ENCODE measurements at regions not wholly inside any gene's neighbourhood (a gene's known extent, or its start where the extent isn't known, plus 50 kb on each side); places are given as distances from the start of the nearest gene placed in this dataset.
"Not testable (repeated sequence)": the region's sequence is repeated elsewhere in the genome, so short reads cannot be mapped to it uniquely, and the experiment has no call there.

DNA sequence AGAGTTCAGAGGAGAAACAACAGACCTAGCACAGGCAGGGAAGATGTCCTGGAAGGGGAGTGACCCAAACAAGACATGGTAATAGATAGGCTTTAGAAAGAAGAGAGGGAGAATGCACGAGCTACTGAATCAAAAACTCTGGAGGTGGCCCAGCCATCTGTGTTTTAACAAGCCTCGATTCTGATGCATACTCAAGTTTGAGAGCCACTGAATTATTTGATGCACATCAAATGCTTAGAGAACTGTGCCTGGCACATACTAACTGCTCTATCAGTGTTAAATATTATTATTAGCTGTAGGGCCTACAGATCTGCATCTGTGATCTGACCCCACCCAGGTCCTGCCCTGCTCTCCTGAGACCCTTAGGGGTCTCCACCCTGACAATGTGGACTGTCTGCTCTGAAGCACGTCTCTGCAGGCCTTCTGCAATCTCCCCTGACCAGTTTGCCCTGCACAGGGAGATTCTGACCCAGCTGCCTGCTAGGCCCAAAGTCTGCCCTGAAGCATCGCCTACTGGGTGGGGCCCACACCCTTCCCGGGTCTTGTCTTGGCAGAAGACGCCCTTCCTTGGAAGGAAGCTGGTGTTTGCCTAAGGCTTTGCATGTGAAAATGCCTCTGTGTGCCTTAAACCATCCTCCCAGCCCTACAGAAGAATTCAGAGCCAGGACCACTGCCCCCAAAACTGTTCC is 201.5 kb upstream of the KLF3 start:
- DNase-seq (ENCODE audit: extremely low read depth, low read depth, low spot score): no peak

- DNase-seq (ENCODE audit: extremely low read depth, low read depth, low spot score): no peak
These were observed 200.6 kb upstream of the KLF3 start for GRCh38 chr4:38463268-38463958.

DNA sequence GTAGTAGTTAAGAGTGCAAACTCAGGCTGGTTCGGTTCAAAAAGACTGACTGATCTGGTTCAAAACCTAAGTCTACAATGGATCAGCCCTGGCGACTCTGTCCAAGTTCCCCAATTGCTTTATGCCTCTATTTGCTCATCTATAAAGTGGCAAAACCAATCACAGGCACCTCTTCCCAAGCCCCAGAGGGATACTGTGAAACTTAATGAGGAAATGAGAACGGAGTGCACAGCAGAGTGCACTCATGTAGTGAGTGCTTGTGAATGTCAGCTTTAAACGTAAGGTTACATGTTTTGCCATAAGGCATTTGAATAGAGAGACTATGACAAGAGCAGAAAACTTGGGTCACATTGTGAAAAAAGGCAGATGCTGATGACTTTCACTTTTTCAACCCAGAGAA is 199.7 kb upstream of the KLF3 start:
- no peak for DNase-seq (ENCODE audit: extremely low read depth, low read depth, low spot score)

GRCh38 chr4:38466401-38466800 is 197.6 kb upstream of the KLF3 start:
- DNase-seq (ENCODE audit: extremely low read depth, low read depth, low spot score): no peak

DNA sequence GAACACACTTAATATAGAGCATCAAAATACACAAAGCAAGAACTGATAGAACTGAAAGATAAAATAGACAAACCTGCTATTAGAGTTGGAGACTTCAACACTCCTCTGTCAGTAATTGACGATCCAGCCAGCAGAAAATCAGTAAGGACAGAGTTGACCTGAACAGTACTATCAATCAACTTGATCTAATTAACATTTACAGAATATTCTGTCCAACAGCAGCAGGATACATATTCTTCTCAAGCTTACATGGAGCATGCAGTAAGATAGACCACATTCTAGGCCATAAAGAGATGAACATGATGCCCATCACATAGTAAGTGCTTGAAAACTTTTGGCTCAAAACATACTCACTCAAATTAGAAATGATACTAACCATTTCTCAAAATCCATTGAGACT is 196.7 kb upstream of the KLF3 start:
- no peak for DNase-seq (ENCODE audit: extremely low read depth, low read depth, low spot score)

GRCh38 chr4:38468339-38468866 is 195.6 kb upstream of the KLF3 start:
- no peak for DNase-seq (ENCODE audit: extremely low read depth, low read depth, low spot score)

DNA sequence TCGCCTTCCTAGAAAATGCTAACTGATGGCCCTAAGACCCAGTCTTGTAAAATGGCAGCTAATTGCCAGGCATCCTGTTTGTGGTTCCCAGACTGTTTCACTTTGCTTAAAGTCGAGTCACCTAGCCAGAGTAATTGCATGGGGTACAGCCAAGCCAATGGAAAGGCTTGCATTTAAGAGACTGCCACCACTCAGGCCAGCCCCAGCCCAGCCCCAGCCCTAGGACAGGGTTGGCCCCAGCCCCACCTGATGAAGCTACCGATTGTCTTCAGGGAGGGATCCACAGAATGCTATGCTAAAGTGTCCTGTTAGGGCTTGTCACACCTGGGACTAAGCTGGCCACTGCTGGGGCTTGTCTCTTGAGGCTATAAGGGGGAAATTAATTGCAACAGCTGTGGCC is 194.6 kb upstream of the KLF3 start:
- DNase-seq (ENCODE audit: extremely low read depth, low read depth, low spot score): no peak

DNA sequence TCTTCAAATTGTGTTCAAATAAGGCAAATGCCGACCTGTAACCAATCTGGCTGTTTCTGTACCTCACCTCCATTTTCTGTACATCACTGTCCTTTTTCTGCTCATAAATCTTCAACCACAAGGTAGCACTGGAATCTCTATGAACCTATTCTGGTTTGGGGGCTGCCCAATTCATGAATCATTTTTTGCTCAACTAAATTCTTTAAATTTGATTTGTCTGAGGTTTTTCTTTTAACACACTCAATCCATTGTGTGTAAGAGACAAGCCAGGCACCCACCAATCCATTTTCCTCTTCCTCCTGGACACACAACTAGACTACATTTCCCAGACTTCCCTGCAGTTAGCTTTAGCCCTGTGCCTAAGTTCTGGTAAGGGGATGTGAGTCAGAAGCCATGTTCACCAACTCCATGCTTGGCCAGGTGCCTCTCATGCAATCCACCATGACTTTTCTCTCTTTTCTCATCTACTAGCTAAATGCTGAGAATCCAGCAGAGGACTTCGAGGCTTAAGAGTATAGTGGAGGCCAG is 193.2 kb upstream of the KLF3 start:
- DNase-seq (ENCODE audit: extremely low read depth, low read depth, low spot score): no peak

- DNase-seq (ENCODE audit: extremely low read depth, low read depth, low spot score): no peak
These were observed 181.3 kb upstream of the KLF3 start for GRCh38 chr4:38482696-38483095.

GRCh38 chr4:38483628-38484027 is 180.4 kb upstream of the KLF3 start:
- not testable (repeated sequence) for DNase-seq (ENCODE audit: extremely low read depth, low read depth, low spot score)

GRCh38 chr4:38489011-38489861 is 174.8 kb upstream of the KLF3 start:
- no peak for DNase-seq (ENCODE audit: extremely low read depth, low read depth, low spot score)

GRCh38 chr4:38489924-38490639 is 173.9 kb upstream of the KLF3 start:
- no peak for DNase-seq (ENCODE audit: extremely low read depth, low read depth, low spot score)

DNA sequence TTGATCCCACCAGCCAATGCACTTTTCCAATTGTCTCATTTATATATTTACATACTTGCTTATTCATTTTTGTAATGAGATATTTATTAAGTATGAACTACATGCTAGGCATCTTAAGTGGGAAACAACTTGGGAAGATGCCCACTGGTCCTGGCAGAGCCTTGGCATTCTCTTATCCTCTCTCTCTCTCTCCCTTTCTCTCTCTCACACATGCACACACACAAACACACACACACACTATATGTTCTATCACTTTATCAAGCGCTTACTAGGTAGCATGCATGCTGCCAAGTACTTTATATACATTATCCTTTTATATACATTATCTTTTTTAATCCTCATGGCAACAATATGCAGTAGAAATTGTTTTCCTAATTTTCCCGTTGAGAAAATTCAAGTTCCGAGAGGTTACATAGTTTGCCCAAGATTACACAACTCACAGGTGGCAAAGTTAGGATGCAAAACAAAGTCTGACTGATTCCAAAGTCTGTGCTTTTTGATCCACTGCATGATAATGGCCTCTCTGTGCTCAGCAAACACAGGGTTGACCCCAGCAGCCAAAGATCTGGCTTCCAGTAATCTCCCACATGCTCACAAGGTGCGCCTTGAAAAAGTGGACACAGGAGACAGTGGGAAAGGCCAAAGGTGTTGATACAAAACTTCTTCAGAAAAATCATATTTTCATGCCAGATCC is 173.1 kb upstream of the KLF3 start:
- no peak for DNase-seq (ENCODE audit: extremely low read depth, low read depth, low spot score)

DNA sequence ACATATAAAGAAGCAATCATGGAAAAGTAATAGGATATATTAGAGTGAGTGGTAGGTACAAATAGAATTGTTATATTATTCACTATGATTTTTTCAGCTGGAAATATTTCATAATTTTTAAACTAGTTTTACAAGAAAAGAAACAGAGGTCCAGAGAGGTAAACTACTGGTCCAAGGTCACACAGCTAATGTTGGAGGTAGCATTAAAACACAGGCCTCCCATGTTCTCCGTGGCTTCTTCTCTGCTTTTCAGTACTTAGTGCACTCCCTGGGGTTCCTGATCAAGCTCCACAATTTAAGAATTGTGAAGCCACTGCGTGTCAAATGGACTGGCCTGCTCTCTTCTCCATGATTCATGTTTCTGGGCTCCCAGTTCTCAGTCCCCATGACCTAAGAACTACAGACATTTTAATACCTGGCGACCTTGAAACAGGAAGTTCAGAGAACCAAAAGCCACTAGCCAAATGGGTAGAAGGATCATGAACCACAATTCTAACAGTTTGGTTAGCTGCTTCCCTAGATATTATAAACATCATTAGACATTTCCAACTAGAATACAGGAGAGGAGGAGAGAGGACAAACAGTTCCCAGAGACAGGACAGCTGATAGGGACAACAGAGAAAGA is 172.0 kb upstream of the KLF3 start:
- no peak for DNase-seq (ENCODE audit: extremely low read depth, low read depth, low spot score)

- no peak for DNase-seq (ENCODE audit: extremely low read depth, low read depth, low spot score)
These were observed 170.9 kb upstream of the KLF3 start for GRCh38 chr4:38493066-38493465.

GRCh38 chr4:38495446-38495845 is 168.6 kb upstream of the KLF3 start:
- DNase-seq (ENCODE audit: extremely low read depth, low read depth, low spot score): no peak

DNA sequence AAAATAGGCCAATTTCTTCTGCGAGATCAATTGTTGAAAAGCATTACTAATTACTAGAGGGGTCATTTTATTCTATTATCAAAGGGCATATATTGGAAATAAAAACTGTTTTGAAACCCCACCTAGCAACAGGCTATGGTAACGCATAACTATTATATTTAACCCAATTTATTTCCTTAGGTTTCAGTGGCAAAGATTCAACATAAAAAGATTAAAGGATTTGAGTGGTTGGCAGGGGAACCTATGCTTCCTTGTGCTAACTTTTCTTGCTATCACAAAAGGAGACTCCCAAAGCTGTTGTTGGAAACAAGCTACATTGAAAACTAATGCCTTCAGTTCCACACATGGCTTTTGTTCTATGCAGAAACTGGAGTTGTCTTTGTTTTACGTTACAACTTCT is 166.9 kb upstream of the KLF3 start:
- DNase-seq (ENCODE audit: extremely low read depth, low read depth, low spot score): no peak

DNA sequence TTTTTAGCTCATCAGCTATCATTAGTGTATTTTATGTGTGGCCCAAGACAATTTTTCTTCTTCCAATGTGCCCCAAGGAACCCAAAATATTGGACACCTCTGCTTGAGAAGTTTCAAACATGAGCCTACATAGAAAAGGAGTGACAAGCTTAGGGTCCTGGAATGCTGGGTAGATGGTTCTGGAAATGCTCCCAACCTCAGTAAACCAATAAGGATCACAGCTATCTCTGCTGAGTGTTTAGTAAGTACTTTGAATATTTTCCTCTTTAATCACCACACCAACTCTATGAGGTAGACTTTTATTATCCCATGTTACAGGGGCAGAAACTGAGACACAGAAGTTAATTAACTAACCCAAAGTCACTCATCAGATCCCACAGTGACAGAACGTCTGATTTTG is 164.9 kb upstream of the KLF3 start:
- DNase-seq (ENCODE audit: extremely low read depth, low read depth, low spot score): no peak

DNA sequence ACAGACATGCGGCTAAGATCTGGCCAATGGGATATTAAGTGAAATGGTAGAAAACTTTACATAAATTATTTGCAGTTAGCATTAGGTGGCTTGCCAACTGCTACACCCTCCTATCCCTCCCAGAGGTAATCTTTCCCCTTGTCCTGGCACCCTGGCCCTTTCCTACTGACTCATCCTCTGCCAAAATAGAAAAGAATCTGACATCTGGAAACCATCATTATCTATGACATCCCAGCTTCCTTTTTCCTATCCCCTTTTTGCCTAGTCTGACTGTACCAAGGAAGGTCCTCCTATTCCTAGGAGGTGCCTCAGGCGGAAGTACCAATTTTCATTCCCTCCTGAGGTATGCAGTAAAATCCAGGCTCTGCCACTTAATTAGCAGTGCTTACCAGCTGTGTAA is 163.6 kb upstream of the KLF3 start:
- DNase-seq (ENCODE audit: extremely low read depth, low read depth, low spot score): no peak

GRCh38 chr4:38501698-38502097 is 162.3 kb upstream of the KLF3 start:
- DNase-seq (ENCODE audit: extremely low read depth, low read depth, low spot score): no peak

All from glomerular endothelial cell (primary cell).